ENCODE measurements at regions not wholly inside any gene's neighbourhood (a gene's known extent, or its start where the extent isn't known, plus 50 kb on each side); places are given as distances from the start of the nearest gene placed in this dataset.
A peak's percentile ranks its signal among the peaks of the same experiment; 100 is the strongest.

GRCh38 chr4:187606581-187606980 lies 389.0 kb upstream of the ZFP42 start:
- no peak overlapping the region for H3K27ac ChIP-seq (ENCODE audit: insufficient read length, low read depth, low read length)
- no peaks in the 10 kb centered on the region for H3K36me3 Mint-ChIP-seq (ENCODE audit: insufficient read depth in 1 of 3, low read depth in 3 of 3)
- no peak overlapping the region for H4K5ac ChIP-seq (ENCODE audit: insufficient read length, low read depth, low read length)
- H2BK120ac ChIP-seq (ENCODE audit: low read depth, low read length, poor library complexity, severe bottlenecking), result no peak overlapping the region
- H2BK15ac ChIP-seq (ENCODE audit: low read depth, low read length), result no peak overlapping the region
- TF ChIP-seq CTCF (conservative IDR thresholded peaks at IDR 0.05), result peak; percentile 91
- H3K27ac Mint-ChIP-seq, result no peak overlapping the region; a peak in 1 of 7 replicates
- no peak overlapping the region for H2BK12ac ChIP-seq (ENCODE audit: insufficient read length, low read depth, low read length)
- WGBS (ENCODE audit: extremely low coverage, insufficient read length, low lambda C conversion rate), result no CpG with 5 or more reads among the region's 1 CpG
- H3K14ac ChIP-seq (ENCODE audit: insufficient read depth, low read length), result no peak overlapping the region
- H3K23ac ChIP-seq (ENCODE audit: insufficient read length, low read depth, low read length), result no peak overlapping the region
- H4K8ac ChIP-seq (replicated peaks; ENCODE audit: insufficient read length, low read depth, low read length), result no peak overlapping the region
- no peaks in the 10 kb centered on the region for H3K79me1 ChIP-seq (ENCODE audit: insufficient read depth, low read depth, low read length, poor library complexity, severe bottlenecking)
- no peaks in the 10 kb centered on the region for H3K27me3 Mint-ChIP-seq (ENCODE audit: low read depth)
- no peaks in the 10 kb centered on the region for H4K20me1 ChIP-seq (ENCODE audit: control insufficient read depth, insufficient read depth, insufficient read length)
- no peak overlapping the region for H3K18ac ChIP-seq (ENCODE audit: insufficient read length, low read depth, low read length)
- H2AFZ ChIP-seq (ENCODE audit: low read length), result no peak overlapping the region
- peak; percentile 63 for DNase-seq
- H3K4me2 ChIP-seq (ENCODE audit: insufficient read depth, insufficient read length, low read length), result no peak overlapping the region
- H3K4me1 ChIP-seq (ENCODE audit: insufficient read depth, low read length), result no peaks in the 10 kb centered on the region; the same call in 1 of the 2 replicates
- H2AK5ac ChIP-seq (ENCODE audit: insufficient read length, low read length), result no peak overlapping the region
- no peaks in the 10 kb centered on the region for H3K79me2 ChIP-seq (ENCODE audit: insufficient read depth, low read length)
- H3K56ac ChIP-seq (ENCODE audit: insufficient read length, low read depth, low read length), result no peak overlapping the region
- H3K9ac ChIP-seq (ENCODE audit: extremely low read depth, insufficient read length, low read length), result no peak overlapping the region
- no peak overlapping the region for H3K4me3 Mint-ChIP-seq
- no peak overlapping the region for H2BK20ac ChIP-seq (ENCODE audit: low read depth, low read length, poor library complexity, severe bottlenecking)
- no peaks in the 10 kb centered on the region for H3K23me2 ChIP-seq (ENCODE audit: insufficient read length, low read depth, low read length, poor library complexity, severe bottlenecking)
- no peak overlapping the region for H4K91ac ChIP-seq (ENCODE audit: insufficient read length, low read depth, low read length)
- peaks cover 0 to 4% of the 10 kb centered on the region in 2 experiments; a peak in 3 of 5 replicates for H3K9me3 Mint-ChIP-seq
- no peak overlapping the region for H3K4ac ChIP-seq (ENCODE audit: low read depth, low read length)
- no peaks in the 10 kb centered on the region for H3K27me3 ChIP-seq (ENCODE audit: insufficient read depth, low read length)
- H2BK5ac ChIP-seq (ENCODE audit: insufficient read length, low read length), result no peak overlapping the region
- no peak overlapping the region for H3T11ph ChIP-seq (ENCODE audit: low read length)
- H3K9me3 ChIP-seq (ENCODE audit: control insufficient read depth, low read depth, low read length), result no peaks in the 10 kb centered on the region
- peaks cover 9 to 24% of the 10 kb centered on the region in 2 experiments for H3K4me1 Mint-ChIP-seq
